ENCODE measurements at regions not wholly inside any gene's neighbourhood (a gene's known extent, or its start where the extent isn't known, plus 50 kb on each side); places are given as distances from the start of the nearest gene placed in this dataset.
"Not testable (repeated sequence)": the region's sequence is repeated elsewhere in the genome, so short reads cannot be mapped to it uniquely, and the experiment has no call there.

DNA sequence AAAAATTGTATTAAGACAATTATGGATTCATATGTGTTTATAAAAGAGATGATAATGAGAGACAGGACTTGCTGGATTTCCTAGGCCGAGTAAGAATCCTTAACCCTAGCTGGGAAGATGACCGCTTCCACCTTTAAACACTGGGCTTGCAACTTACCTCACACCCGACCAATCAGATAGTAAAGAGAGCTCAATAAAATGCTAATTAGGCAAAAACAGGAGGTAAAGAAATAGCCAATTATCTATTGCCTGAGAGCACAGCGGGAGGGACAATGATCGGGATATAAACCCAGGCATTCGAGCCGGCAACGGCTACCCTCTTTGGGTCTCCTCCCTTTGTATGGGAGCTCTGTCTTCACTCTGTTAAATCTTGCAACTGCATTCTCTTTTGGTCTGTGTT lies 77.3 kb upstream of the ETV1 start:
- TF ChIP-seq CTCF (IDR thresholded peaks at IDR 0.05); ZFX (IDR thresholded peaks at IDR 0.05; ENCODE audit: borderline replicate concordance): not testable (repeated sequence)

All from 22Rv1 (cell line).